ENCODE measurements at regions not wholly inside any gene's neighbourhood (a gene's known extent, or its start where the extent isn't known, plus 50 kb on each side); places are given as distances from the start of the nearest gene placed in this dataset.

GRCh38 chr11:98099371-98099770 lies 921.4 kb upstream of the CNTN5 start:
- BruUV-seq (replicated peaks): no TSS peak
- Histone ChIP-seq H3K4me1 (replicated peaks; ENCODE audit: insufficient read depth) (no peaks in the 10 kb centered on the region), H3K27ac (no peak overlapping the region), H3K36me3 (ENCODE audit: low read depth) (no peaks in the 10 kb centered on the region), H3K79me2 (ENCODE audit: low read depth) (no peaks in the 10 kb centered on the region), H4K20me1 (ENCODE audit: insufficient read depth) (no peaks in the 10 kb centered on the region), H3K9me2 (ENCODE audit: insufficient read depth) (no peaks in the 10 kb centered on the region), H3K4me3 (no peak overlapping the region), H3F3A (ENCODE audit: insufficient read depth, low read depth) (no peaks in the 10 kb centered on the region), H3K4me2 (no peak overlapping the region), H3K9me3 (ENCODE audit: insufficient read depth, low read depth) (no peaks in the 10 kb centered on the region), H3K27me3 (ENCODE audit: insufficient read depth, low read depth) (no peaks in the 10 kb centered on the region), H2AFZ (no peak overlapping the region)
- intact Hi-C loops (cut with micrococcal nuclease; ENCODE audit: unreplicated experiment): no loop called here
- POLR2A ChIA-PET (ENCODE audit: unreplicated experiment): no interaction called here
- TF ChIP-seq CTCF (conservative IDR thresholded peaks at IDR 0.05) (no peak), EZH2 (IDR thresholded peaks at IDR 0.05; ENCODE audit: low read depth) (no peak)
- DNase-seq: no peak
- CTCF ChIA-PET: no interaction called here

DNA sequence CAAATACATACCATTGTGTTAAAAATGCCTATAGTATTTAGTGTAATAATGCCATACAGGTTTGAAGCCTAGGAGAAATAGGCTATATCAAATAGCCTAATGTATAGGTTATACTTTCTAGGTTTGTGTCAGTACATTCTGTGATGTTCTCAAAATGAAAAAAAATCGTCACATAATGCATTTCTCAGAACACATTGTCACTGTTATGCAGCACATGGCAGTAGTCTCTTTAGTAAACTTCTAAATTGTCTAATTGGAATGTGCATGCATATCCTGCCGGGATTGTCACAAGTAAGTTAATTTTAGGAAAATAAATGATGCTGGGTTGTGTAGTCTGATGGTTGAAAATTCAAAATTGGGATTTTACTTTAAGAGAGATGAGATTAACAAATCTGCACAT lies 920.1 kb upstream of the CNTN5 start:
- H4K20me1 ChIP-seq (ENCODE audit: insufficient read depth): no peaks in the 10 kb centered on the region
- intact Hi-C loops (cut with micrococcal nuclease; ENCODE audit: unreplicated experiment): no loop called here
- CTCF ChIA-PET: no interaction called here
- no peaks in the 10 kb centered on the region for H3K36me3 ChIP-seq (ENCODE audit: low read depth)
- no peaks in the 10 kb centered on the region for H3K9me2 ChIP-seq (ENCODE audit: insufficient read depth)
- no peaks in the 10 kb centered on the region for H3K9me3 ChIP-seq (ENCODE audit: insufficient read depth, low read depth)
- no peak for TF ChIP-seq EZH2 (IDR thresholded peaks at IDR 0.05; ENCODE audit: low read depth)
- TF ChIP-seq CTCF (conservative IDR thresholded peaks at IDR 0.05): no peak
- H3K27ac ChIP-seq: no peak overlapping the region
- H3K4me1 ChIP-seq (replicated peaks; ENCODE audit: insufficient read depth): no peaks in the 10 kb centered on the region
- no peak for DNase-seq
- H2AFZ ChIP-seq: no peak overlapping the region
- H3K4me2 ChIP-seq: no peak overlapping the region
- no peaks in the 10 kb centered on the region for H3F3A ChIP-seq (ENCODE audit: insufficient read depth, low read depth)
- no peak overlapping the region for H3K4me3 ChIP-seq
- no peaks in the 10 kb centered on the region for H3K27me3 ChIP-seq (ENCODE audit: insufficient read depth, low read depth)
- no peaks in the 10 kb centered on the region for H3K79me2 ChIP-seq (ENCODE audit: low read depth)
- POLR2A ChIA-PET (ENCODE audit: unreplicated experiment): no interaction called here
- BruUV-seq (replicated peaks): no TSS peak

DNA sequence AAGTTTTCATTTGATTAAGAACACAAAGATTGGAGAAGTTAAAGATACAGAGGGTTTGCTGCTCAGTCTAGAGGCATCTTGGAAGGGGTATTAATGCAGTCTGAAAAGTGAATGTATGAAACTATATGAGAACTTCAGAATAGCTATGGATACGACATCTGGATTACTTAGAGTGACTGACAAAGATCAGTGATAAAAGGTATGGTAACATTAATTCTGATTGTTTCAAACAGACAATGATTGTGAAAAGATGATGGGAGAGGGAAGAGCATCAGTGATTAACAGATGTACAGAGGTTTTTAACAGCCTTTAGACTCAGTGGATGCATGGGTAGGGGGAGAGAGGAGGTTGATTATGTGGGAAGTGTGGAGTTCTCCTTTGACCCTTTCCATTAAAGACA lies 919.4 kb upstream of the CNTN5 start:
- no peak for DNase-seq
- Histone ChIP-seq H3K27ac (no peak overlapping the region), H3K9me2 (ENCODE audit: insufficient read depth) (no peaks in the 10 kb centered on the region), H3K36me3 (ENCODE audit: low read depth) (no peaks in the 10 kb centered on the region), H3K4me1 (replicated peaks; ENCODE audit: insufficient read depth) (no peaks in the 10 kb centered on the region), H3K9me3 (ENCODE audit: insufficient read depth, low read depth) (no peaks in the 10 kb centered on the region), H3K4me2 (no peak overlapping the region), H4K20me1 (ENCODE audit: insufficient read depth) (no peaks in the 10 kb centered on the region), H2AFZ (no peak overlapping the region), H3K27me3 (ENCODE audit: insufficient read depth, low read depth) (no peaks in the 10 kb centered on the region), H3K4me3 (no peak overlapping the region), H3F3A (ENCODE audit: insufficient read depth, low read depth) (no peaks in the 10 kb centered on the region), H3K79me2 (ENCODE audit: low read depth) (no peaks in the 10 kb centered on the region)
- POLR2A ChIA-PET (ENCODE audit: unreplicated experiment): no interaction called here
- no TSS peak for BruUV-seq (replicated peaks)
- TF ChIP-seq EZH2 (IDR thresholded peaks at IDR 0.05; ENCODE audit: low read depth) (no peak), CTCF (conservative IDR thresholded peaks at IDR 0.05) (no peak)
- CTCF ChIA-PET: no interaction called here
- intact Hi-C loops (cut with micrococcal nuclease; ENCODE audit: unreplicated experiment): no loop called here

Data from PC-9 (cell line).